IMR-90 (cell line): ENCODE measurements at regions not wholly inside any gene's neighbourhood (a gene's known extent, or its start where the extent isn't known, plus 50 kb on each side); places are given as distances from the start of the nearest gene placed in this dataset.

ENCODE experiments used
- ATAC-seq: fragments of 200-7000 bp; cut with Tn5 transposase; 2 replicates; pipeline ENCODE4 v1.9.1; 2020; ENCODE audit warnings: low read depth, mild to moderate bottlenecking, moderate library complexity
- BruUV-seq: library from RNA; stranded (reverse); fragments of 400-500 nt; replicated peaks from 2 replicates; lab custom pipeline; 2021; lab: Mats Ljungman, UMichigan
- CTCF ChIA-PET: fragments of 300-600 bp; formaldehyde crosslinking; extraction: SDS; loops from one replicate; lab custom pipeline; 2021; ENCODE audit warnings: antibody characterized with exemption; lab: Yijun Ruan, JAX
- POLR2A ChIA-PET: fragments of 300-600 bp; sonication (Branson Sonifier 250); formaldehyde crosslinking; loops from one replicate; lab custom pipeline; 2022; ENCODE audit warnings: antibody characterized with exemption; ENCODE audit not compliant: unreplicated experiment; lab: Charles Lee
- DNase-seq: peaks from one replicate; pipeline ENCODE4 v3.0.0; 2013
- H2AFZ ChIP-seq: replicated peaks from 2 replicates; pipeline ENCODE3; 2013; ENCODE audit warnings: low read length, mild to moderate bottlenecking; ENCODE audit not compliant: poor library complexity
- H2AK5ac ChIP-seq: 2 replicates; pipeline ENCODE4 v1.6.1; 2013; ENCODE audit warnings: low read depth, low read length, inconsistent platforms
- H2AK9ac ChIP-seq: replicated peaks from 2 replicates; pipeline ENCODE3; 2013; ENCODE audit warnings: mild to moderate bottlenecking, low read depth, low read length, moderate library complexity; ENCODE audit not compliant: poor library complexity
- H2BK120ac ChIP-seq: 2 replicates; pipeline ENCODE4 v1.6.1; 2013; ENCODE audit warnings: low read depth, low read length, inconsistent platforms
- H2BK15ac ChIP-seq: 3 replicates; pipeline ENCODE4 v1.6.1; 2013; ENCODE audit warnings: low read depth, low read length, inconsistent platforms
- H2BK20ac ChIP-seq: 2 replicates; pipeline ENCODE4 v1.6.1; 2013; ENCODE audit warnings: low read depth, mild to moderate bottlenecking, inconsistent platforms, low read length, moderate library complexity
- H2BK5ac ChIP-seq: 2 replicates; pipeline ENCODE4 v1.6.1; 2013; ENCODE audit warnings: mild to moderate bottlenecking, low read depth, low read length, inconsistent platforms; ENCODE audit not compliant: poor library complexity, severe bottlenecking
- H3K14ac ChIP-seq: replicated peaks from 2 replicates; pipeline ENCODE4 v1.6.1; 2013; ENCODE audit warnings: low read depth, low read length, inconsistent platforms
- H3K18ac ChIP-seq: 2 replicates; pipeline ENCODE4 v1.6.1; 2013; ENCODE audit warnings: low read depth, low read length, control low read depth
- H3K23ac ChIP-seq: 2 replicates; pipeline ENCODE4 v1.6.1; 2013; ENCODE audit warnings: low read depth, low read length, inconsistent platforms
- H3K27ac ChIP-seq: 2 replicates; pipeline ENCODE4 v1.5.1; 2013; ENCODE audit warnings: mild to moderate bottlenecking, control low read depth, low read length; ENCODE audit not compliant: insufficient read depth
- H3K27me3 ChIP-seq: 2 replicates; pipeline ENCODE4 v1.6.1; 2013; ENCODE audit warnings: low read length; ENCODE audit not compliant: control insufficient read depth, insufficient read depth
- H3K36me3 ChIP-seq: 2 replicates; pipeline ENCODE4 v1.6.1; 2013; ENCODE audit warnings: low read length, mixed read lengths; ENCODE audit not compliant: control insufficient read depth, insufficient read depth
- H3K4ac ChIP-seq: 2 replicates; pipeline ENCODE4 v1.6.1; 2013; ENCODE audit warnings: low read depth, low read length, inconsistent platforms
- H3K4me1 ChIP-seq: 2 replicates; pipeline ENCODE4 v1.6.1; 2013; ENCODE audit warnings: low read length, mixed read lengths; ENCODE audit not compliant: control insufficient read depth, insufficient read depth
- H3K4me2 ChIP-seq: 2 replicates; pipeline ENCODE4 v1.6.1; 2013; ENCODE audit warnings: low read depth, mild to moderate bottlenecking, control low read depth, low read length, moderate library complexity
- H3K4me3 ChIP-seq: 2 replicates; pipeline ENCODE4 v1.5.1; 2013; ENCODE audit warnings: low read depth, mild to moderate bottlenecking, control low read depth, low read length, moderate library complexity; ENCODE audit not compliant: insufficient read depth
- H3K56ac ChIP-seq: 2 replicates; pipeline ENCODE4 v1.6.1; 2013; ENCODE audit warnings: low read length, inconsistent platforms; ENCODE audit not compliant: insufficient read depth; ENCODE audit errors: extremely low read depth
- H3K79me1 ChIP-seq, 2 experiments: 2 replicates each; pipeline ENCODE4 v1.6.1; 2013; ENCODE audit warnings: low read length in 2 of 2, inconsistent platforms in 1 of 2, low read depth in 1 of 2
- H3K9ac ChIP-seq: 2 replicates; pipeline ENCODE4 v1.6.1; 2013; ENCODE audit warnings: low read depth, low read length, control low read depth
- H3K9me1 ChIP-seq: 2 replicates; pipeline ENCODE4 v1.6.1; 2013; ENCODE audit warnings: low read length, inconsistent platforms; ENCODE audit not compliant: insufficient read depth
- H3K9me3 ChIP-seq: 2 replicates; pipeline ENCODE4 v1.6.1; 2013; ENCODE audit warnings: low read length; ENCODE audit not compliant: control insufficient read depth, insufficient read depth
- H4K20me1 ChIP-seq: 2 replicates; pipeline ENCODE4 v1.6.1; 2013; ENCODE audit warnings: low read length, inconsistent platforms; ENCODE audit not compliant: insufficient read depth
- H4K5ac ChIP-seq: 2 replicates; pipeline ENCODE4 v1.6.1; 2013; ENCODE audit warnings: mild to moderate bottlenecking, low read depth, low read length, control low read depth
- H4K8ac ChIP-seq, 2 experiments: 2 replicates each; pipeline ENCODE4 v1.6.1; 2013; ENCODE audit warnings: low read depth in 2 of 2, low read length in 2 of 2, control low read depth in 1 of 2, inconsistent platforms in 1 of 2
- H4K91ac ChIP-seq: 2 replicates; pipeline ENCODE4 v1.6.1; 2013; ENCODE audit warnings: low read depth, low read length, inconsistent platforms; ENCODE audit not compliant: insufficient read depth
- BHLHE40 ChIP-seq: fragments of 150-350 bp; IDR thresholded peaks from 2 replicates; pipeline ENCODE4 v1.6.1; 2016; ENCODE audit warnings: mild to moderate bottlenecking, low read depth, low read length
- FOS ChIP-seq: fragments of 150-350 bp; IDR thresholded peaks from 2 replicates; pipeline ENCODE4 v1.6.1; 2016; ENCODE audit warnings: low read depth, low read length
- MAZ ChIP-seq: IDR thresholded peaks from 2 replicates; pipeline ENCODE4 v1.6.1; 2012; ENCODE audit warnings: low read depth, mild to moderate bottlenecking, low read length, improper control_type of control experiment, moderate library complexity, borderline replicate concordance
- MXI1 ChIP-seq: IDR thresholded peaks from 2 replicates; pipeline ENCODE4 v1.6.1; 2012; ENCODE audit warnings: low read depth, mild to moderate bottlenecking, low read length, moderate library complexity, borderline replicate concordance
- RFX5 ChIP-seq: IDR thresholded peaks from 2 replicates; pipeline ENCODE4 v1.8.0; 2012; ENCODE audit warnings: low read depth, mild to moderate bottlenecking, low read length, moderate library complexity
- WGBS, 2 experiments: methylation state at CpG; one replicate each; pipeline versions ENCODE4 v1.1.5 to v1.1.7; 2013; ENCODE audit warnings: missing lambda C conversion rate in 2 of 2; ENCODE audit not compliant: insufficient read length in 1 of 2; ENCODE audit errors: extremely low coverage in 2 of 2; 5-methylcytosine and 5-hydroxymethylcytosine counted together
- dilution Hi-C: fragments of 300-500 bp; cut with HindIII; formaldehyde crosslinking; loops from one replicate; pipeline ENCODE4 v1.14.3; 2018; ENCODE audit warnings: low sequenced_read_pairs; ENCODE audit not compliant: unreplicated experiment
- in situ Hi-C: fragments of 300-500 bp; cut with MboI; formaldehyde crosslinking; loops from 3 replicates; pipeline ENCODE4 v1.14.3; 2019; ENCODE audit warnings: low sequenced_read_pairs, inconsistent platforms, mixed read lengths
- intact Hi-C: fragments of 100-400 bp; cut with micrococcal nuclease; formaldehyde crosslinking; loops from 2 replicates; pipeline ENCODE4 v1.10.0; 2022
- TF ChIP-seq, protein P1 (sequence below): fragments of 150-350 bp; IDR thresholded peaks from 2 replicates; pipeline ENCODE4 v1.6.1; 2016; ENCODE audit warnings: low read depth, mild to moderate bottlenecking, low read length, moderate library complexity, borderline replicate concordance

DNA sequence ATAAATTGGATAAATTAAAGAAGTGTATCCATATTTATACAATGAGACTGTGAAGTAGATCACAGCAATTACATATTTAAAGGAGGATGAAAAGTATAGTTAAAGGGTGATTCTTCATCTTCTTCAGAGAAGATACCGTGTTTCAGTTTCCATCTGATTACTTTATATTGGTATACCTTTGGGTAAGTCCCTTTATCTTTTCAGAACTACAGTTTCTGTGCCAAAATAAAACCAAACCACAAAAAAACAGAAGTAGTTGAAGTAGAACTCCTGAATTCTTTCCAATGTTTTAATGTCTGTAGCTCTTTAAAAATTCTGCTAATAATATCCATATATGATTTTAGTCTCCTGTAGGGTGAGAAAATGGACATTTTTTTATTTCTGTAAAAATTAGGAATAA lies 231.2 kb upstream of the LINC00305 start:
- Histone ChIP-seq H3K23ac (no peak overlapping the region), H3K27ac (no peak overlapping the region), H4K5ac (no peak overlapping the region), H4K20me1 (no peaks in the 10 kb centered on the region), H4K8ac (no peak overlapping the region), H4K91ac (no peak overlapping the region), H3K9me3 (peaks cover 4% of the 10 kb centered on the region; the same call in 1 of the 2 replicates), H3K14ac (no peak overlapping the region), H3K27me3 (no peaks in the 10 kb centered on the region), H2AK5ac (no peak overlapping the region), H3K4me2 (no peak overlapping the region), H3K4me3 (no peak overlapping the region), H2BK20ac (no peak overlapping the region), H3K9me1 (no peaks in the 10 kb centered on the region), H2AFZ (no peak overlapping the region), H3K18ac (no peak overlapping the region), H2BK5ac (no peak overlapping the region), H2AK9ac (no peak overlapping the region), H3K56ac (no peak overlapping the region), H3K79me1 (no peaks in the 10 kb centered on the region), H3K4me1 (no peaks in the 10 kb centered on the region), H3K4ac (no peak overlapping the region), H2BK15ac (no peak overlapping the region), H3K36me3 (no peaks in the 10 kb centered on the region), H2BK120ac (no peak overlapping the region), H3K9ac (no peak overlapping the region)
- in situ Hi-C loops (no loop called here), intact Hi-C loops (no loop called here), dilution Hi-C loops (no loop called here)
- WGBS, 2 experiments = no CpG with 5 or more reads among the region's 1 CpG
- CTCF ChIA-PET = no interaction called here
- DNase-seq (no peak), ATAC-seq (no peak)
- no TSS peak for BruUV-seq
- POLR2A ChIA-PET = no interaction called here
- TF ChIP-seq, protein P1, sequence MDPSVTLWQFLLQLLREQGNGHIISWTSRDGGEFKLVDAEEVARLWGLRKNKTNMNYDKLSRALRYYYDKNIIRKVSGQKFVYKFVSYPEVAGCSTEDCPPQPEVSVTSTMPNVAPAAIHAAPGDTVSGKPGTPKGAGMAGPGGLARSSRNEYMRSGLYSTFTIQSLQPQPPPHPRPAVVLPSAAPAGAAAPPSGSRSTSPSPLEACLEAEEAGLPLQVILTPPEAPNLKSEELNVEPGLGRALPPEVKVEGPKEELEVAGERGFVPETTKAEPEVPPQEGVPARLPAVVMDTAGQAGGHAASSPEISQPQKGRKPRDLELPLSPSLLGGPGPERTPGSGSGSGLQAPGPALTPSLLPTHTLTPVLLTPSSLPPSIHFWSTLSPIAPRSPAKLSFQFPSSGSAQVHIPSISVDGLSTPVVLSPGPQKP = no peak
- TF ChIP-seq MAZ (no peak), FOS (no peak), RFX5 (no peak), BHLHE40 (no peak), MXI1 (no peak)
